ENCODE measurements at regions not wholly inside any gene's neighbourhood (a gene's known extent, or its start where the extent isn't known, plus 50 kb on each side); places are given as distances from the start of the nearest gene placed in this dataset.

DNA sequence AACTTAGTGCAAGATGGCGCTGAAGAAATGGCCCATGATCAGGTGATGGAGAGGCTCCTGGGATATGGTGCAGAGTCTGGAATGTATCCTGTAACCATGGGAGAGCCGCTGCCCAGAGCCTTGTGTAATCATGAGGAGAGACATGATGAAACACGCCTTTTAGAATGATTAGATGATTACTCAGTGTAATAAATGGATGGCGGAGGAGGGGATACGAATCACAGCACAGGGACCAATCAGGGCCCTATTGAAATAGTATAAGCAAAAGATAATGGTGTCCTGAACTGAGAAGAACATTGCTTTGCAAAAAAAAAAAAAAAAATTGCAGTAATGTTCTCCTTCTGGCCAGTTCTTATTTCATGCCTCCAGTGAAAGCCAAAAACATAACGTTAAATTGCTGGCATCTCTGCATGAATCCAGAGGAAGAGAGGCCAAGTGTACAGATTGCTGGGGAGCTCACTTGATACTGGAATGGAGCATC is 668.5 kb upstream of the AUTS2 start:
- ChIA-PET POLR2A (no interaction called here), CTCF (no interaction called here)
- peak; percentile 60 for DNase-seq (ENCODE audit: low read depth, low spot score)
- H3K4me3 ChIP-seq (ENCODE audit: low read depth, low read length), result no peak overlapping the region
- TF ChIP-seq, protein P1, sequence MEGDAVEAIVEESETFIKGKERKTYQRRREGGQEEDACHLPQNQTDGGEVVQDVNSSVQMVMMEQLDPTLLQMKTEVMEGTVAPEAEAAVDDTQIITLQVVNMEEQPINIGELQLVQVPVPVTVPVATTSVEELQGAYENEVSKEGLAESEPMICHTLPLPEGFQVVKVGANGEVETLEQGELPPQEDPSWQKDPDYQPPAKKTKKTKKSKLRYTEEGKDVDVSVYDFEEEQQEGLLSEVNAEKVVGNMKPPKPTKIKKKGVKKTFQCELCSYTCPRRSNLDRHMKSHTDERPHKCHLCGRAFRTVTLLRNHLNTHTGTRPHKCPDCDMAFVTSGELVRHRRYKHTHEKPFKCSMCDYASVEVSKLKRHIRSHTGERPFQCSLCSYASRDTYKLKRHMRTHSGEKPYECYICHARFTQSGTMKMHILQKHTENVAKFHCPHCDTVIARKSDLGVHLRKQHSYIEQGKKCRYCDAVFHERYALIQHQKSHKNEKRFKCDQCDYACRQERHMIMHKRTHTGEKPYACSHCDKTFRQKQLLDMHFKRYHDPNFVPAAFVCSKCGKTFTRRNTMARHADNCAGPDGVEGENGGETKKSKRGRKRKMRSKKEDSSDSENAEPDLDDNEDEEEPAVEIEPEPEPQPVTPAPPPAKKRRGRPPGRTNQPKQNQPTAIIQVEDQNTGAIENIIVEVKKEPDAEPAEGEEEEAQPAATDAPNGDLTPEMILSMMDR (IDR thresholded peaks at IDR 0.05; ENCODE audit: insufficient read depth, low read length, missing control alignments), result no peak

DNA sequence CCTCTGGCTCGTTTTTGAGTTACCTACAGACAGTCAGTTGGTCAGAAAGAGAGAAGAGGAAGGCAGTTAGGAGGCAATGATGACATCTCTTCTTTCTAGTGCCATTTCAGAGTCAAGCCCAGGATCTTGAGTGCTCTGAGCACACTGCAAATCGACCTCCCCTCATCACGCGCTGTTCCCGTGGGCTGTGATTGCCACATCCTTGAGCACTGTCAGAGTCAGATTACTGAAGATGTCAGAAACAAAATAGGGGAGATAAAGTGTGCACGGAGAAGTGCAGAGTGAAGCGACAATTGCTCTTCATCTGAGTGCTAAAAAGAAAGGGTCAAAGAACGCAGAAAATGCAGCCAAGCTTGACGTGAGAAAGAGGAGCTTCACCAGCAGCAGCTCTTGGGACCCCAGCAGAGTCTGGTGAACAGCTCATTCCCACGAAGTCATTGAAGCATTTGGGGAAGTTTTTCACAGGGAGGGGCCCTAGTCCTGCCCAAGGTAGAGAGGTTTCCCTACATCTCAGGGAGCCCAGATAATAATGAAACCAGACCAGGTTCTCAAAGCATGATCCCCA is 661.7 kb upstream of the AUTS2 start:
- ChIA-PET CTCF (no interaction called here), POLR2A (no interaction called here)
- H3K4me3 ChIP-seq (ENCODE audit: low read depth, low read length), result no peak overlapping the region
- TF ChIP-seq, protein P1 (IDR thresholded peaks at IDR 0.05; ENCODE audit: insufficient read depth, low read length, missing control alignments), result no peak
- DNase-seq (ENCODE audit: low read depth, low spot score), result no peak

DNA sequence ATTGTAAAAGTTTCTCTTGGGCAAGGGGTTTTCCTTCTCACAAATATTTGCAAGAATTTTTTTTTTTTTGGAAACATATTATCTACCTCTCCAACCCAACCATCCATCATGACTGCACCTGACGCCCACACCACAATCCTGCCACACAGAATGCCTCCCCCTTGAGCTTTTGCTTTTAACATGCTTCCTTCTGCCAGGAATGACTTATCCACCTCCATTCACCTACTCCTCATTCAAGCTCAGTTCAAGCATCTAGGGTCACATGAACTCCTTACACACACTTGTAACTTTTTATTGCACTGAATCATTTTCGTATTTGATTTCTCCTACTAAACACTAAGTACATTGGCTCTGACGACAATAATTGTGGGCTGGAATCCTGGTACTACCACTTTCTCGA is 660.1 kb upstream of the AUTS2 start:
- no peak overlapping the region for H3K4me3 ChIP-seq (ENCODE audit: low read depth, low read length)
- TF ChIP-seq, protein P1 (IDR thresholded peaks at IDR 0.05; ENCODE audit: insufficient read depth, low read length, missing control alignments), result no peak
- ChIA-PET CTCF (no interaction called here), POLR2A (no interaction called here)
- no peak for DNase-seq (ENCODE audit: low read depth, low spot score)

DNA sequence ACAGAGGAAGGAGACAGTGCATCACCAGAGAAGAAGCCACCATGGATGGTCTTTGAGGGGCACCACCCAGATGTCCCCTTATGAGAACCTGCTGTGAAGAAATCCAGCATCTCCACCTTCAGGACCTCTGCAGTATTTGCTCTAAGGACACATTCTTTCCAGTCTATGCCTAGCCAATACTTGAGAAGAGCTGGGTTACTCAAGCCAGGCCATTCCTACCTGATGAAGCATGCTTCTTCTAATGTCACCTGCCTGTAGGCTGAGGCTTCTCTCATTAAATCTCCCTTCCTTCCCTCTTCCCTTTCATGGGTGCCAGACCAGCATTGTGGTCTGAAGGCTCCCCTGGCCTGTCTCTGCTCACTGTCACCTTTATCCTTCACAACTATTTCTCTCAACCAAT is 654.5 kb upstream of the AUTS2 start:
- CTCF ChIA-PET, result no interaction called here

DNA sequence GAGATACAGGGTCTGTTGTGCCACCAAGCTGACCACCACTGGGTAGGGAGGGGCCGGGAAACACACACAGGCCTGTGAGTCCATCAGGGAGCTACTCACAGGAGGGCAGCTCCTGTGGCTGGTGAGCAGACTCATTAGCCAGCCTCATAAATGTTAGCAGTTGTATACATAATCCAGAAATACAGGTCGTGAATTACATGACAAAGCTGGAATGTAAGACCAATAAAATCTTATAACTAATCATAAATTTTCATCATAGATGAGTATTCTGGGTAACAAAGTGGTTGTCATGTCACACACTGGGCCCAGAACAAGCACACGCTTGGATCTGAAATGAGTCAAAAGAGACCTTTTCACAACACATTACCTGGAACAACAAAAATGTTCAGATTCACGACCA is 642.6 kb upstream of the AUTS2 start:
- CTCF ChIA-PET, result no interaction called here
- POLR2A ChIA-PET, result no interaction called here
- TF ChIP-seq, protein P1 (IDR thresholded peaks at IDR 0.05; ENCODE audit: insufficient read depth, low read length, missing control alignments), result no peak
- DNase-seq (ENCODE audit: low read depth, low spot score), result no peak
- H3K4me3 ChIP-seq (ENCODE audit: low read depth, low read length), result no peak overlapping the region

More for the DNA sequence above, 654.5 kb upstream of the AUTS2 start:
- H3K4me3 ChIP-seq (ENCODE audit: low read depth, low read length), result no peak overlapping the region
- TF ChIP-seq, protein P1 (IDR thresholded peaks at IDR 0.05; ENCODE audit: insufficient read depth, low read length, missing control alignments), result no peak
- DNase-seq (ENCODE audit: low read depth, low spot score), result no peak
- POLR2A ChIA-PET, result no interaction called here

DNA sequence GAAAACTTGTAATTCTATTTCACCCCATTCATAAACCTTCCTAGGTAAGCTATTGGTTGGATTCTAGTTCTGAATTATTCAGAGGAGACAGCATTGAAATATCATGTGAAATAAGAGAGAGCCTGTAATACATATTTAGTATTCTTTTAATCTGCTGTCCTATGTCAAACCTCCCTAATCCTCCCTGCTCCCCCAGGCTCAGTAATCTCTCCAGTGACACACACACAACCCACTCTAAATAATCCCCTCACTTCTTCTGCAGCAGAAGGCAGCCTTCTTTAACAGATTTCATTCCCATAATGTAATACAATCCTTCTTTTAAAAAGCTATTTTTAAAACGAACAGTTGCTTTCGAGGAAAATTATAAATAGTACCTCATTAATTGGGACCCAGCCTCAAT is 639.7 kb upstream of the AUTS2 start:
- TF ChIP-seq, protein P1 (IDR thresholded peaks at IDR 0.05; ENCODE audit: insufficient read depth, low read length, missing control alignments), result no peak
- no peak for DNase-seq (ENCODE audit: low read depth, low spot score)
- POLR2A ChIA-PET, result no interaction called here
- H3K4me3 ChIP-seq (ENCODE audit: low read depth, low read length), result no peak overlapping the region
- CTCF ChIA-PET, result interaction anchor here (0.9 kb wide), 1 partner anchor 12 kb away, joined by 5 read pairs; no protein-coding TSS in a partner anchor
